Upper lobe of left lung (tissue), 6 donors: ENCODE measurements at regions not wholly inside any gene's neighbourhood (a gene's known extent, or its start where the extent isn't known, plus 50 kb on each side); places are given as distances from the start of the nearest gene placed in this dataset.
A peak's percentile ranks its signal among the peaks of the same experiment; 100 is the strongest.

Experiments used
- ATAC-seq, 2 donors: fragments of 200-7000 bp; cut with Tn5 transposase; one replicate each; pipeline ENCODE4 v1.9.1; 2022; ENCODE audit warnings: mild to moderate bottlenecking in 2 of 2, moderate library complexity in 2 of 2; ENCODE audit not compliant: low FRiP score in 2 of 2
- DNase-seq, 2 donors: peaks; one replicate each; pipeline ENCODE4 v3.0.0-alpha.2; 2019 to 2020
- H3K27ac ChIP-seq, 4 donors: fragments of 200-600 bp; sonication (generic); one replicate each; pipeline ENCODE4 v1.5.1; 2016 to 2019
- H3K27me3 ChIP-seq, 4 donors: fragments of 200-600 bp; sonication (generic); one replicate each; pipeline ENCODE4 v1.5.1; 2017 to 2019
- H3K36me3 ChIP-seq, 4 donors: fragments of 200-600 bp; sonication (generic); one replicate each; pipeline ENCODE4 v1.5.1; 2016 to 2019
- H3K4me1 ChIP-seq, 4 donors: fragments of 200-600 bp; sonication (generic); one replicate each; pipeline ENCODE4 v1.5.1; 2018 to 2019
- H3K4me3 ChIP-seq, 4 donors: fragments of 200-600 bp; sonication (generic); one replicate each; pipeline ENCODE4 v1.5.1; 2017 to 2019; ENCODE audit warnings: mild to moderate bottlenecking in 2 of 4, moderate library complexity in 1 of 4
- H3K9me3 ChIP-seq, 4 donors: fragments of 200-600 bp; sonication (generic); one replicate each; pipeline ENCODE4 v1.5.1; 2018 to 2019
- CTCF ChIP-seq, 6 experiments: fragments of 450-650 bp in 4 of 6; fragments of 200-600 bp in 2 of 6; sonication (generic) in 2 of 6; IDR thresholded peaks; one replicate each; pipeline ENCODE4 v1.5.1; 2016 to 2019; ENCODE audit warnings: antibody characterized with exemption in 6 of 6
- EP300 ChIP-seq, 4 donors: sonication (generic); formaldehyde crosslinking; IDR thresholded peaks; one replicate each; pipeline ENCODE4 v1.5.1; 2017; ENCODE audit warnings: antibody characterized with exemption in 4 of 4, control low read depth in 2 of 4
- POLR2A ChIP-seq, 4 donors: fragments of 450-650 bp; IDR thresholded peaks; one replicate each; pipeline ENCODE4 v1.5.1; 2016 to 2017; ENCODE audit warnings: antibody characterized with exemption in 4 of 4, mild to moderate bottlenecking in 2 of 4
- POLR2AphosphoS5 ChIP-seq, 2 donors: sonication (generic); formaldehyde crosslinking; IDR thresholded peaks; one replicate each; pipeline ENCODE4 v1.5.1; 2017; ENCODE audit warnings: antibody characterized with exemption in 2 of 2
- WGBS, 2 donors: methylation state at CpG; one replicate each; pipeline ENCODE4 v1.1.5; 2017 to 2018; 5-methylcytosine and 5-hydroxymethylcytosine counted together
- donor health status: DM: no; HTN: no; CAD: no; lungs with moderate emphysema.
- donor health status: DM: no; HTN: yes; CAD: no; lungs with severe emphysema.

- no peak overlapping the region for H3K27ac ChIP-seq
- DNase-seq, result peak in 1 of 2 donors; percentile 46
- peaks cover 0 to 4% (median 0%) of the 10 kb centered on the region in 4 donors for H3K9me3 ChIP-seq
- peaks cover 4 to 14% (median 8%) of the 10 kb centered on the region in 4 donors for H3K4me1 ChIP-seq
- TF ChIP-seq POLR2AphosphoS5 (IDR thresholded peaks at IDR 0.05) (no peak), CTCF (IDR thresholded peaks at IDR 0.05) (no peak), EP300 (IDR thresholded peaks at IDR 0.05) (no peak), POLR2A (IDR thresholded peaks at IDR 0.05) (no peak)
- no peak overlapping the region for H3K4me3 ChIP-seq
- peak in 1 of 2 donors; percentile 89 for ATAC-seq
- no peaks in the 10 kb centered on the region for H3K27me3 ChIP-seq
- H3K36me3 ChIP-seq, result no peaks in the 10 kb centered on the region
- WGBS, 2 donors, result 38 to 58% methylated on average over 12 of the region's 12 CpGs
Observed at GRCh38 chr12:4135919-4136605, 137.5 kb upstream of the CCND2 start.

- Histone ChIP-seq H3K4me3 (no peak overlapping the region), H3K4me1 (peaks cover 4 to 14% (median 8%) of the 10 kb centered on the region in 4 donors), H3K36me3 (no peaks in the 10 kb centered on the region), H3K27me3 (no peaks in the 10 kb centered on the region), H3K9me3 (peaks cover 0 to 4% (median 0%) of the 10 kb centered on the region in 4 donors), H3K27ac (no peak overlapping the region)
- peak in 1 of 2 donors; percentile 11 for ATAC-seq
- 49 to 52% methylated on average over 12 of the region's 12 CpGs for WGBS, 2 donors
- TF ChIP-seq CTCF (IDR thresholded peaks at IDR 0.05), result no peak
- no peak for TF ChIP-seq EP300 (IDR thresholded peaks at IDR 0.05)
- TF ChIP-seq POLR2A (IDR thresholded peaks at IDR 0.05), result no peak
- TF ChIP-seq POLR2AphosphoS5 (IDR thresholded peaks at IDR 0.05), result no peak
- no peak for DNase-seq
Observed at GRCh38 chr12:4134448-4135263, 138.9 kb upstream of the CCND2 start.

- TF ChIP-seq CTCF (IDR thresholded peaks at IDR 0.05) (no peak), POLR2A (IDR thresholded peaks at IDR 0.05) (no peak), EP300 (IDR thresholded peaks at IDR 0.05) (no peak), POLR2AphosphoS5 (IDR thresholded peaks at IDR 0.05) (no peak)
- Histone ChIP-seq H3K9me3 (peaks cover 0 to 4% (median 0%) of the 10 kb centered on the region in 4 donors), H3K27me3 (no peaks in the 10 kb centered on the region), H3K4me3 (no peak overlapping the region), H3K27ac (no peak overlapping the region), H3K4me1 (peaks cover 4 to 14% (median 8%) of the 10 kb centered on the region in 4 donors), H3K36me3 (no peaks in the 10 kb centered on the region)
- ATAC-seq (peak in 1 of 2 donors; percentile 34), DNase-seq (no peak)
- 51 to 53% methylated on average over 14 to 15 of the region's 15 CpGs for WGBS, 2 donors
Observed at GRCh38 chr12:4133636-4134447, 139.7 kb upstream of the CCND2 start.

- no peak for ATAC-seq
- no peak for DNase-seq
- TF ChIP-seq CTCF (IDR thresholded peaks at IDR 0.05), result no peak
- peaks cover 4 to 14% (median 8%) of the 10 kb centered on the region in 4 donors for H3K4me1 ChIP-seq
- no peak overlapping the region for H3K4me3 ChIP-seq
- WGBS, 2 donors, result 77 to 96% methylated on average over 5 of the region's 5 CpGs
- H3K9me3 ChIP-seq, result peaks cover 0 to 4% (median 0%) of the 10 kb centered on the region in 4 donors
- no peaks in the 10 kb centered on the region for H3K36me3 ChIP-seq
- no peak overlapping the region for H3K27ac ChIP-seq
- no peaks in the 10 kb centered on the region for H3K27me3 ChIP-seq
Observed at GRCh38 chr12:4133029-4133428, 140.5 kb upstream of the CCND2 start.
